Tibial nerve (tissue), 4 donors: ENCODE measurements at regions not wholly inside any gene's neighbourhood (a gene's known extent, or its start where the extent isn't known, plus 50 kb on each side); places are given as distances from the start of the nearest gene placed in this dataset.

Experiments
- CTCF ChIP-seq, 5 experiments: fragments of 200-600 bp in 3 of 5; fragments of 450-650 bp in 2 of 5; sonication (generic) in 3 of 5; IDR thresholded peaks; one replicate each; pipeline ENCODE4 v1.5.1; 2016 to 2019; ENCODE audit warnings: antibody characterized with exemption in 5 of 5, mild to moderate bottlenecking in 3 of 5, moderate library complexity in 2 of 5
- EP300 ChIP-seq, 2 donors: sonication (generic); formaldehyde crosslinking; IDR thresholded peaks; one replicate each; pipeline ENCODE4 v1.6.1; 2017; ENCODE audit warnings: antibody characterized with exemption in 2 of 2, mild to moderate bottlenecking in 1 of 2
- POLR2A ChIP-seq, 2 donors: fragments of 450-650 bp; IDR thresholded peaks; one replicate each; pipeline ENCODE4 v1.6.1; 2017; ENCODE audit warnings: antibody characterized with exemption in 2 of 2, mild to moderate bottlenecking in 2 of 2, moderate library complexity in 2 of 2

GRCh38 chr9:107227774-107228173 lies 55.3 kb upstream of the RAD23B start:
- TF ChIP-seq CTCF (IDR thresholded peaks at IDR 0.05) (no peak), POLR2A (IDR thresholded peaks at IDR 0.05) (no peak), EP300 (IDR thresholded peaks at IDR 0.05) (no peak)
